ENCODE measurements at regions not wholly inside any gene's neighbourhood (a gene's known extent, or its start where the extent isn't known, plus 50 kb on each side); places are given as distances from the start of the nearest gene placed in this dataset.

GRCh38 chr22:22735695-22736611 is 91.5 kb downstream of the GGTLC2 start:
- H3K4me1 ChIP-seq (ENCODE audit: low read length), result peaks cover 9% of the 10 kb centered on the region; the same call in 1 of the 2 replicates

GRCh38 chr22:22737590-22737989 is 93.2 kb downstream of the GGTLC2 start:
- no peak for DNase-seq
- Histone ChIP-seq H3K9ac (ENCODE audit: low read length) (no peak overlapping the region), H3K4me1 (ENCODE audit: low read length) (peaks cover 9% of the 10 kb centered on the region; the same call in 1 of the 2 replicates)

More at GRCh38 chr22:22735695-22736611, 91.5 kb downstream of the GGTLC2 start:
- no peaks in the 10 kb centered on the region for H3K27me3 ChIP-seq (ENCODE audit: low read length)
- no peak overlapping the region for H3K9ac ChIP-seq (ENCODE audit: low read length)
- no peak overlapping the region for H2AFZ ChIP-seq (ENCODE audit: low read length)
- no peaks in the 10 kb centered on the region for H3K79me2 ChIP-seq (ENCODE audit: low read length)
- H4K20me1 ChIP-seq (ENCODE audit: insufficient read depth, low read depth, low read length), result no peaks in the 10 kb centered on the region
- no peak overlapping the region for H3K4me2 ChIP-seq (ENCODE audit: low read depth, low read length, poor library complexity, severe bottlenecking)
- no peaks in the 10 kb centered on the region for H3K36me3 ChIP-seq (ENCODE audit: insufficient read depth, low read length)
- no peaks in the 10 kb centered on the region for H3K9me2 ChIP-seq (replicated peaks; ENCODE audit: insufficient read depth, low read length)
- no peak overlapping the region for H3K4me3 ChIP-seq (ENCODE audit: low read length)
- H3K27ac ChIP-seq (ENCODE audit: low read length), result no peak overlapping the region
- no peaks in the 10 kb centered on the region for H3K9me3 ChIP-seq (ENCODE audit: low read length)
- no peak for DNase-seq

GRCh38 chr22:22738959-22739585 is 94.7 kb downstream of the GGTLC2 start:
- no peak for DNase-seq
- Histone ChIP-seq H2AFZ (ENCODE audit: low read length) (no peak overlapping the region), H3K27me3 (ENCODE audit: low read length) (no peaks in the 10 kb centered on the region), H3K36me3 (ENCODE audit: insufficient read depth, low read length) (no peaks in the 10 kb centered on the region), H3K27ac (ENCODE audit: low read length) (no peak overlapping the region), H3K4me1 (ENCODE audit: low read length) (peaks cover 9% of the 10 kb centered on the region; the same call in 1 of the 2 replicates), H3K4me3 (ENCODE audit: low read length) (no peak overlapping the region), H3K9me3 (ENCODE audit: low read length) (no peaks in the 10 kb centered on the region), H4K20me1 (ENCODE audit: insufficient read depth, low read depth, low read length) (no peaks in the 10 kb centered on the region), H3K4me2 (ENCODE audit: low read depth, low read length, poor library complexity, severe bottlenecking) (no peak overlapping the region), H3K9ac (ENCODE audit: low read length) (no peak overlapping the region), H3K79me2 (ENCODE audit: low read length) (no peaks in the 10 kb centered on the region), H3K9me2 (replicated peaks; ENCODE audit: insufficient read depth, low read length) (no peaks in the 10 kb centered on the region)

More at GRCh38 chr22:22737590-22737989, 93.2 kb downstream of the GGTLC2 start:
- Histone ChIP-seq H4K20me1 (ENCODE audit: insufficient read depth, low read depth, low read length) (no peaks in the 10 kb centered on the region), H3K27me3 (ENCODE audit: low read length) (no peaks in the 10 kb centered on the region), H3K79me2 (ENCODE audit: low read length) (no peaks in the 10 kb centered on the region), H3K9me2 (replicated peaks; ENCODE audit: insufficient read depth, low read length) (no peaks in the 10 kb centered on the region), H2AFZ (ENCODE audit: low read length) (no peak overlapping the region), H3K4me3 (ENCODE audit: low read length) (no peak overlapping the region), H3K27ac (ENCODE audit: low read length) (no peak overlapping the region), H3K9me3 (ENCODE audit: low read length) (no peaks in the 10 kb centered on the region), H3K4me2 (ENCODE audit: low read depth, low read length, poor library complexity, severe bottlenecking) (no peak overlapping the region), H3K36me3 (ENCODE audit: insufficient read depth, low read length) (no peaks in the 10 kb centered on the region)

GRCh38 chr22:22740560-22741276 is 96.3 kb downstream of the GGTLC2 start:
- Histone ChIP-seq H3K27ac (ENCODE audit: low read length) (no peak overlapping the region), H3K4me3 (ENCODE audit: low read length) (no peak overlapping the region), H3K79me2 (ENCODE audit: low read length) (no peaks in the 10 kb centered on the region), H3K9me3 (ENCODE audit: low read length) (no peaks in the 10 kb centered on the region), H2AFZ (ENCODE audit: low read length) (no peak overlapping the region), H3K9ac (ENCODE audit: low read length) (no peak overlapping the region), H3K9me2 (replicated peaks; ENCODE audit: insufficient read depth, low read length) (no peaks in the 10 kb centered on the region), H4K20me1 (ENCODE audit: insufficient read depth, low read depth, low read length) (no peaks in the 10 kb centered on the region), H3K4me2 (ENCODE audit: low read depth, low read length, poor library complexity, severe bottlenecking) (no peak overlapping the region), H3K36me3 (ENCODE audit: insufficient read depth, low read length) (no peaks in the 10 kb centered on the region), H3K27me3 (ENCODE audit: low read length) (no peaks in the 10 kb centered on the region), H3K4me1 (ENCODE audit: low read length) (peaks cover 13% of the 10 kb centered on the region)
- DNase-seq, result no peak

GRCh38 chr22:22741843-22742242 is 97.4 kb downstream of the GGTLC2 start:
- H4K20me1 ChIP-seq (ENCODE audit: insufficient read depth, low read depth, low read length), result no peaks in the 10 kb centered on the region
- H3K4me3 ChIP-seq (ENCODE audit: low read length), result no peak overlapping the region
- no peaks in the 10 kb centered on the region for H3K36me3 ChIP-seq (ENCODE audit: insufficient read depth, low read length)
- H2AFZ ChIP-seq (ENCODE audit: low read length), result no peak overlapping the region
- H3K4me2 ChIP-seq (ENCODE audit: low read depth, low read length, poor library complexity, severe bottlenecking), result no peak overlapping the region
- no peaks in the 10 kb centered on the region for H3K27me3 ChIP-seq (ENCODE audit: low read length)
- H3K27ac ChIP-seq (ENCODE audit: low read length), result no peak overlapping the region
- H3K9me2 ChIP-seq (replicated peaks; ENCODE audit: insufficient read depth, low read length), result no peaks in the 10 kb centered on the region
- H3K4me1 ChIP-seq (ENCODE audit: low read length), result peaks cover 21% of the 10 kb centered on the region
- no peak for DNase-seq
- no peaks in the 10 kb centered on the region for H3K79me2 ChIP-seq (ENCODE audit: low read length)
- H3K9ac ChIP-seq (ENCODE audit: low read length), result no peak overlapping the region
- H3K9me3 ChIP-seq (ENCODE audit: low read length), result no peaks in the 10 kb centered on the region

- no peaks in the 10 kb centered on the region for H3K36me3 ChIP-seq (ENCODE audit: insufficient read depth, low read length)
- H3K9me3 ChIP-seq (ENCODE audit: low read length), result no peaks in the 10 kb centered on the region
- no peaks in the 10 kb centered on the region for H3K79me2 ChIP-seq (ENCODE audit: low read length)
- peaks cover 27% of the 10 kb centered on the region for H3K4me1 ChIP-seq (ENCODE audit: low read length)
- no peak overlapping the region for H2AFZ ChIP-seq (ENCODE audit: low read length)
- no peaks in the 10 kb centered on the region for H3K9me2 ChIP-seq (replicated peaks; ENCODE audit: insufficient read depth, low read length)
- H4K20me1 ChIP-seq (ENCODE audit: insufficient read depth, low read depth, low read length), result no peaks in the 10 kb centered on the region; the same call in 1 of the 2 replicates
- no peak overlapping the region for H3K27ac ChIP-seq (ENCODE audit: low read length)
- H3K4me3 ChIP-seq (ENCODE audit: low read length), result no peak overlapping the region
- DNase-seq, result no peak
- no peak overlapping the region for H3K4me2 ChIP-seq (ENCODE audit: low read depth, low read length, poor library complexity, severe bottlenecking)
- no peak overlapping the region for H3K9ac ChIP-seq (ENCODE audit: low read length)
- no peaks in the 10 kb centered on the region for H3K27me3 ChIP-seq (ENCODE audit: low read length)
Measured at GRCh38 chr22:22742641-22743040, 98.2 kb downstream of the GGTLC2 start.

GRCh38 chr22:22743128-22743760 is 98.8 kb downstream of the GGTLC2 start:
- Histone ChIP-seq H3K36me3 (ENCODE audit: insufficient read depth, low read length) (no peaks in the 10 kb centered on the region), H3K4me3 (ENCODE audit: low read length) (no peak overlapping the region), H3K4me1 (ENCODE audit: low read length) (peaks cover 29% of the 10 kb centered on the region), H4K20me1 (ENCODE audit: insufficient read depth, low read depth, low read length) (no peaks in the 10 kb centered on the region; the same call in 1 of the 2 replicates), H3K9me3 (ENCODE audit: low read length) (no peaks in the 10 kb centered on the region), H3K27ac (ENCODE audit: low read length) (no peak overlapping the region), H3K9me2 (replicated peaks; ENCODE audit: insufficient read depth, low read length) (no peaks in the 10 kb centered on the region), H3K4me2 (ENCODE audit: low read depth, low read length, poor library complexity, severe bottlenecking) (no peak overlapping the region), H2AFZ (ENCODE audit: low read length) (no peak overlapping the region), H3K79me2 (ENCODE audit: low read length) (no peaks in the 10 kb centered on the region), H3K27me3 (ENCODE audit: low read length) (no peaks in the 10 kb centered on the region), H3K9ac (ENCODE audit: low read length) (no peak overlapping the region)
- no peak for DNase-seq
